Activated CD4-positive, alpha-beta memory T cell treated with anti-CD3 and anti-CD28 coated beads, Interleukin-2, amount 10 ng/mL, durations not matched to agents 7 days and 5 days (primary cell): ENCODE measurements at regions not wholly inside any gene's neighbourhood (a gene's known extent, or its start where the extent isn't known, plus 50 kb on each side); places are given as distances from the start of the nearest gene placed in this dataset.

ENCODE experiments used
- CTCF ChIA-PET: fragments of 350-600 bp; sonication (Branson Sonifier 250); formaldehyde crosslinking; loops from one replicate; lab custom pipeline; 2021; ENCODE audit warnings: antibody characterized with exemption, inconsistent platforms; lab: Charles Lee
- POLR2A ChIA-PET: fragments of 350-600 bp; sonication (Branson Sonifier 250); formaldehyde crosslinking; loops from one replicate; lab custom pipeline; 2021; ENCODE audit warnings: antibody characterized with exemption; lab: Charles Lee
- DNase-seq: peaks from one replicate; pipeline ENCODE4 v3.0.0-alpha.2; 2020
- H3K27ac Mint-ChIP-seq: one replicate; pipeline ENCODE4 v1.8.0; 2021; ENCODE audit warnings: mild to moderate bottlenecking, mixed read lengths
- H3K27me3 Mint-ChIP-seq: one replicate; pipeline ENCODE4 v1.8.0; 2021; ENCODE audit warnings: mixed read lengths
- H3K36me3 Mint-ChIP-seq: one replicate; pipeline ENCODE4 v1.8.0; 2021; ENCODE audit warnings: low read depth, mixed read lengths
- H3K4me1 Mint-ChIP-seq: one replicate; pipeline ENCODE4 v1.8.0; 2021; ENCODE audit warnings: mixed read lengths
- H3K4me3 Mint-ChIP-seq: one replicate; pipeline ENCODE4 v1.8.0; 2021; ENCODE audit warnings: mild to moderate bottlenecking, mixed read lengths
- H3K9me3 Mint-ChIP-seq: one replicate; pipeline ENCODE4 v1.8.0; 2021; ENCODE audit warnings: mixed read lengths

- Mint-ChIP-seq H3K4me3 (no peak overlapping the region), H3K36me3 (no peaks in the 10 kb centered on the region), H3K9me3 (no peaks in the 10 kb centered on the region), H3K4me1 (no peaks in the 10 kb centered on the region), H3K27me3 (no peaks in the 10 kb centered on the region), H3K27ac (no peak overlapping the region)
- CTCF ChIA-PET: no interaction called here
- POLR2A ChIA-PET: no interaction called here
- DNase-seq: no peak
Measured at GRCh38 chr6:141594874-141595273, 537.9 kb upstream of the GJE1 start.

- POLR2A ChIA-PET: no interaction called here
Measured at GRCh38 chr6:141593311-141593710, 539.4 kb upstream of the GJE1 start.

GRCh38 chr6:141587482-141588266, 545.1 kb upstream of the GJE1 start:
- H3K27ac Mint-ChIP-seq: no peak overlapping the region
- CTCF ChIA-PET: no interaction called here

More at GRCh38 chr6:141593311-141593710, 539.4 kb upstream of the GJE1 start:
- CTCF ChIA-PET: no interaction called here
- no peaks in the 10 kb centered on the region for H3K4me1 Mint-ChIP-seq
- H3K4me3 Mint-ChIP-seq: no peak overlapping the region
- no peak for DNase-seq
- H3K27me3 Mint-ChIP-seq: no peaks in the 10 kb centered on the region
- H3K27ac Mint-ChIP-seq: no peak overlapping the region
- H3K36me3 Mint-ChIP-seq: no peaks in the 10 kb centered on the region
- no peaks in the 10 kb centered on the region for H3K9me3 Mint-ChIP-seq

GRCh38 chr6:141580988-141581552, 551.7 kb upstream of the GJE1 start:
- H3K4me1 Mint-ChIP-seq: no peaks in the 10 kb centered on the region
- H3K36me3 Mint-ChIP-seq: no peaks in the 10 kb centered on the region
- no peaks in the 10 kb centered on the region for H3K27me3 Mint-ChIP-seq
- no peaks in the 10 kb centered on the region for H3K9me3 Mint-ChIP-seq
- no peak overlapping the region for H3K4me3 Mint-ChIP-seq
- ChIA-PET POLR2A (no interaction called here), CTCF (no interaction called here)
- H3K27ac Mint-ChIP-seq: no peak overlapping the region
- DNase-seq: no peak

More at GRCh38 chr6:141587482-141588266, 545.1 kb upstream of the GJE1 start:
- Mint-ChIP-seq H3K27me3 (no peaks in the 10 kb centered on the region), H3K4me3 (no peak overlapping the region), H3K36me3 (no peaks in the 10 kb centered on the region), H3K4me1 (no peaks in the 10 kb centered on the region), H3K9me3 (no peaks in the 10 kb centered on the region)
- POLR2A ChIA-PET: no interaction called here
- no peak for DNase-seq

- no peaks in the 10 kb centered on the region for H3K27me3 Mint-ChIP-seq
- H3K27ac Mint-ChIP-seq: no peak overlapping the region
- no peak for DNase-seq
- no peaks in the 10 kb centered on the region for H3K9me3 Mint-ChIP-seq
- H3K4me1 Mint-ChIP-seq: no peaks in the 10 kb centered on the region
- H3K36me3 Mint-ChIP-seq: no peaks in the 10 kb centered on the region
- H3K4me3 Mint-ChIP-seq: no peak overlapping the region
- ChIA-PET CTCF (no interaction called here), POLR2A (no interaction called here)
Measured at GRCh38 chr6:141580131-141580530, 552.6 kb upstream of the GJE1 start.

GRCh38 chr6:141576751-141577150, 556.0 kb upstream of the GJE1 start:
- no peaks in the 10 kb centered on the region for H3K36me3 Mint-ChIP-seq
- no peaks in the 10 kb centered on the region for H3K27me3 Mint-ChIP-seq
- CTCF ChIA-PET: no interaction called here
- H3K27ac Mint-ChIP-seq: no peak overlapping the region
- H3K4me1 Mint-ChIP-seq: no peaks in the 10 kb centered on the region
- H3K4me3 Mint-ChIP-seq: no peak overlapping the region
- POLR2A ChIA-PET: no interaction called here
- no peak for DNase-seq
- H3K9me3 Mint-ChIP-seq: no peaks in the 10 kb centered on the region

- POLR2A ChIA-PET: interaction anchor here (0.6 kb wide), 2 partner anchors 77 to 1334 kb away, joined by 3 read pairs; no protein-coding TSS in a partner anchor
- Mint-ChIP-seq H3K4me1 (peaks cover 35% of the 10 kb centered on the region), H3K4me3 (peak overlapping the region; percentile 67), H3K27me3 (peaks cover 6% of the 10 kb centered on the region), H3K9me3 (no peaks in the 10 kb centered on the region), H3K36me3 (peaks cover 3% of the 10 kb centered on the region), H3K27ac (peak overlapping the region; percentile 73)
- DNase-seq: peak; percentile 68
- CTCF ChIA-PET: interaction anchor here (0.7 to 1.3 kb wide), 3 partner anchors 137 to 1488 kb away, joined by 3 read pairs; no protein-coding TSS in a partner anchor
Measured at GRCh38 chr6:141562851-141563763, 569.6 kb upstream of the GJE1 start.

- Mint-ChIP-seq H3K27me3 (peaks cover 6% of the 10 kb centered on the region), H3K9me3 (no peaks in the 10 kb centered on the region), H3K4me3 (peak overlapping the region; percentile 67), H3K36me3 (peaks cover 3% of the 10 kb centered on the region), H3K4me1 (peaks cover 35% of the 10 kb centered on the region), H3K27ac (peak overlapping the region; percentile 73)
- ChIA-PET POLR2A (interaction anchor here (0.6 to 1.2 kb wide), 3 partner anchors 77 to 1333 kb away, joined by 3 read pairs; no protein-coding TSS in a partner anchor), CTCF (interaction anchor here (0.7 kb wide), 1 partner anchor 1487 kb away, joined by 3 read pairs; no protein-coding TSS in a partner anchor)
- DNase-seq: peak; percentile 19
Measured at GRCh38 chr6:141562186-141562811, 570.4 kb upstream of the GJE1 start.

GRCh38 chr6:141561154-141561553, 571.6 kb upstream of the GJE1 start:
- Mint-ChIP-seq H3K36me3 (peaks cover 3% of the 10 kb centered on the region), H3K4me1 (peaks cover 33% of the 10 kb centered on the region), H3K4me3 (no peak overlapping the region), H3K9me3 (no peaks in the 10 kb centered on the region), H3K27ac (no peak overlapping the region), H3K27me3 (peaks cover 6% of the 10 kb centered on the region)
- POLR2A ChIA-PET: interaction anchor here (1.1 kb wide), 1 partner anchor 78 kb away, joined by 3 read pairs; no protein-coding TSS in a partner anchor
- no peak for DNase-seq
- CTCF ChIA-PET: no interaction called here

- no peak overlapping the region for H3K4me3 Mint-ChIP-seq
- no peak for DNase-seq
- H3K27me3 Mint-ChIP-seq: no peaks in the 10 kb centered on the region
- H3K4me1 Mint-ChIP-seq: peaks cover 10% of the 10 kb centered on the region
- CTCF ChIA-PET: no interaction called here
- peak overlapping the region; percentile 31 for H3K27ac Mint-ChIP-seq
- peaks cover 5% of the 10 kb centered on the region for H3K9me3 Mint-ChIP-seq
- POLR2A ChIA-PET: no interaction called here
- peaks cover 2% of the 10 kb centered on the region for H3K36me3 Mint-ChIP-seq
Measured at GRCh38 chr6:141552463-141552862, 580.3 kb upstream of the GJE1 start.

GRCh38 chr6:141552031-141552430, 580.7 kb upstream of the GJE1 start:
- no peak for DNase-seq
- peaks cover 2% of the 10 kb centered on the region for H3K36me3 Mint-ChIP-seq
- peaks cover 5% of the 10 kb centered on the region for H3K9me3 Mint-ChIP-seq
- H3K27ac Mint-ChIP-seq: no peak overlapping the region
- peaks cover 10% of the 10 kb centered on the region for H3K4me1 Mint-ChIP-seq
- peaks cover under 1% of the 10 kb centered on the region for H3K27me3 Mint-ChIP-seq
- no peak overlapping the region for H3K4me3 Mint-ChIP-seq
- CTCF ChIA-PET: no interaction called here
- POLR2A ChIA-PET: no interaction called here

GRCh38 chr6:141551318-141551717, 581.4 kb upstream of the GJE1 start:
- POLR2A ChIA-PET: no interaction called here
- H3K27ac Mint-ChIP-seq: no peak overlapping the region
- no peak overlapping the region for H3K4me3 Mint-ChIP-seq
- peaks cover 10% of the 10 kb centered on the region for H3K4me1 Mint-ChIP-seq
- H3K36me3 Mint-ChIP-seq: peaks cover 2% of the 10 kb centered on the region
- H3K9me3 Mint-ChIP-seq: peaks cover 5% of the 10 kb centered on the region
- H3K27me3 Mint-ChIP-seq: peaks cover 3% of the 10 kb centered on the region
- CTCF ChIA-PET: no interaction called here
- no peak for DNase-seq
